Heart left ventricle (tissue), 16 donors: ENCODE measurements at regions not wholly inside any gene's neighbourhood (a gene's known extent, or its start where the extent isn't known, plus 50 kb on each side); places are given as distances from the start of the nearest gene placed in this dataset.

Experiments
- ATAC-seq, 4 donors: fragments of 200-7000 bp; cut with Tn5 transposase; one replicate each; pipeline ENCODE4 v1.9.1; 2020 to 2022; ENCODE audit warnings: moderate library complexity in 4 of 4, mild to moderate bottlenecking in 3 of 4, moderate number of reproducible peaks in 1 of 4
- DNase-seq, 5 donors: peaks; one replicate each; pipeline ENCODE4 v3.0.0-alpha.2; 2020
- H3K27ac ChIP-seq, 12 donors: fragments of 200-600 bp; sonication (generic) in 4 of 12; one replicate each; pipeline versions ENCODE4 v1.5.0 to v1.8.0; 2016 to 2022; ENCODE audit warnings: mild to moderate bottlenecking in 2 of 12
- H3K27me3 ChIP-seq, 9 donors: fragments of 200-600 bp; sonication (generic) in 2 of 9; one replicate each; pipeline versions ENCODE4 v1.5.1 to v1.8.0; 2016 to 2022; ENCODE audit warnings: mild to moderate bottlenecking in 3 of 9
- H3K36me3 ChIP-seq, 9 donors: fragments of 200-600 bp; sonication (generic) in 2 of 9; one replicate each; pipeline versions ENCODE4 v1.5.0 to v1.8.0; 2018 to 2022; ENCODE audit warnings: mild to moderate bottlenecking in 2 of 9
- H3K4me1 ChIP-seq, 12 donors: fragments of 200-600 bp; sonication (generic) in 4 of 12; one replicate each; pipeline versions ENCODE4 v1.5.0 to v1.8.0; 2016 to 2022; ENCODE audit warnings: mild to moderate bottlenecking in 3 of 12
- H3K4me3 ChIP-seq, 12 donors: fragments of 200-600 bp; sonication (generic) in 4 of 12; one replicate each; pipeline versions ENCODE4 v1.5.0 to v1.8.0; 2017 to 2022; ENCODE audit warnings: mild to moderate bottlenecking in 9 of 12, moderate library complexity in 4 of 12
- H3K9me3 ChIP-seq, 12 donors: fragments of 200-600 bp; sonication (generic) in 4 of 12; one replicate each; pipeline versions ENCODE4 v1.5.0 to v1.8.0; 2016 to 2022; ENCODE audit warnings: mild to moderate bottlenecking in 1 of 12
- CTCF ChIP-seq, 12 donors: fragments of 200-600 bp; sonication (generic) in 4 of 12; IDR thresholded peaks; one replicate each; pipeline versions ENCODE4 v1.5.0 to v1.8.0; 2018 to 2022; ENCODE audit warnings: antibody characterized with exemption in 12 of 12, mild to moderate bottlenecking in 5 of 12
- POLR2A ChIP-seq, 2 donors: fragments of 450-650 bp; IDR thresholded peaks; one replicate each; pipeline ENCODE4 v1.6.1; 2017; ENCODE audit warnings: antibody characterized with exemption in 2 of 2, mild to moderate bottlenecking in 2 of 2, moderate library complexity in 2 of 2
- WGBS, 4 donors: extraction: QIAGEN DNeasy Blood & Tissue Kit in 2 of 4; methylation state at CpG; one replicate each; pipeline versions ENCODE4 v1.1.5 to v1.1.7; 2013 to 2018; 5-methylcytosine and 5-hydroxymethylcytosine counted together
- intact Hi-C, 10 donors: fragments of 100-400 bp; cut with DNase I; formaldehyde crosslinking; loops; one replicate each; pipeline versions ENCODE4 v1.11.1 to v1.14.2; 2022
- donor health status: ischemic (EF 13 %, LVEDD 7.1; RV severe dilation, severe dysfunction).
- donor health status: healthy with polysubstance abuse.
- donor health status: DM: no; HTN: yes; CAD: no.
- donor health status: DM: no; HTN: no; CAD: no.
- donor health status: ischemic (EF 25% LVEDD 6.9; RV normal size, moderate dysfunction).
- donor health status: ischemic (EF 25% LVEDD 5.7; RV mildly dilated, moderate dysfunction).
- donor health status: healthy.
- donor health status: DM: yes; HTN: yes; CAD: no.
- donor health status: ischemic (EF 35%, LVEDD 5.7; RV mildly dilated, moderate dysfunction).
- donor health status: nonischemic (EF 11% LVEDD 7.7; RV severe dilation, severe dysfunction).
- donor health status: DM: yes; HTN: yes; CAD: no.
- donor health status: PGD.
- donor health status: ischemic (EF 29% LVEDD 5.4; RV normal size, mild dysfunction).
- donor health status: nonischemic (EF 23%, LVEDD 6.1; RV moderate dilation, normal function).

GRCh38 chr3:197378985-197379718 is 80.7 kb upstream of the DLG1 start:
- no peaks in the 10 kb centered on the region for H3K36me3 ChIP-seq
- ATAC-seq (no peak), DNase-seq (no peak)
- no peaks in the 10 kb centered on the region for H3K9me3 ChIP-seq
- no peaks in the 10 kb centered on the region for H3K27me3 ChIP-seq
- peak overlapping the region in 3 of 12 donors; percentile 44 to 75 (median 65) for H3K27ac ChIP-seq
- 87 to 90% (median 88%) methylated on average over 22 of the region's 22 CpGs for WGBS, 4 donors
- no peak for TF ChIP-seq POLR2A (IDR thresholded peaks at IDR 0.05)
- TF ChIP-seq CTCF (IDR thresholded peaks at IDR 0.05): no peak
- intact Hi-C loops: no loop called here
- no peak overlapping the region for H3K4me3 ChIP-seq
- H3K4me1 ChIP-seq: no peaks in the 10 kb centered on the region

GRCh38 chr3:197376735-197377555 is 78.5 kb upstream of the DLG1 start:
- DNase-seq: no peak
- Histone ChIP-seq H3K27ac (peak overlapping the region in 1 of 12 donors; percentile 75), H3K27me3 (no peaks in the 10 kb centered on the region), H3K4me3 (no peak overlapping the region), H3K9me3 (no peaks in the 10 kb centered on the region), H3K4me1 (peaks cover 0 to 3% (median 0%) of the 10 kb centered on the region in 12 donors), H3K36me3 (no peaks in the 10 kb centered on the region)
- TF ChIP-seq POLR2A (IDR thresholded peaks at IDR 0.05): no peak
- TF ChIP-seq CTCF (IDR thresholded peaks at IDR 0.05): no peak
- WGBS, 4 donors: 89 to 91% (median 90%) methylated on average over 10 of the region's 10 CpGs
- intact Hi-C loops: no loop called here
- no peak for ATAC-seq

GRCh38 chr3:197376020-197376419 is 77.6 kb upstream of the DLG1 start:
- WGBS, 4 donors: 91 to 93% (median 92%) methylated on average over 4 of the region's 4 CpGs
- no peak overlapping the region for H3K4me3 ChIP-seq
- no peaks in the 10 kb centered on the region for H3K27me3 ChIP-seq
- intact Hi-C loops: no loop called here
- H3K27ac ChIP-seq: no peak overlapping the region
- ATAC-seq (no peak), DNase-seq (no peak)
- H3K36me3 ChIP-seq: no peaks in the 10 kb centered on the region
- H3K9me3 ChIP-seq: no peaks in the 10 kb centered on the region
- TF ChIP-seq POLR2A (IDR thresholded peaks at IDR 0.05) (no peak), CTCF (IDR thresholded peaks at IDR 0.05) (no peak)
- peaks cover 0 to 3% (median 0%) of the 10 kb centered on the region in 12 donors for H3K4me1 ChIP-seq

- ATAC-seq: no peak
- no peak overlapping the region for H3K27ac ChIP-seq
- no peak for DNase-seq
- TF ChIP-seq CTCF (IDR thresholded peaks at IDR 0.05) (no peak), POLR2A (IDR thresholded peaks at IDR 0.05) (no peak)
- intact Hi-C loops: no loop called here
- H3K4me3 ChIP-seq: no peak overlapping the region
- WGBS, 4 donors: 91 to 93% (median 92%) methylated on average over 11 of the region's 11 CpGs
- no peaks in the 10 kb centered on the region for H3K9me3 ChIP-seq
- H3K36me3 ChIP-seq: no peaks in the 10 kb centered on the region
- H3K27me3 ChIP-seq: no peaks in the 10 kb centered on the region
- peaks cover 0 to 3% (median 0%) of the 10 kb centered on the region in 12 donors for H3K4me1 ChIP-seq
These were observed 76.6 kb upstream of the DLG1 start for GRCh38 chr3:197375001-197375441.
